HEK293 (cell line): ENCODE measurements at regions not wholly inside any gene's neighbourhood (a gene's known extent, or its start where the extent isn't known, plus 50 kb on each side); places are given as distances from the start of the nearest gene placed in this dataset.

Experiments used
- CTCF ChIA-PET: fragments of 350-600 bp; formaldehyde crosslinking; extraction: SDS; loops from one replicate; lab custom pipeline; 2021; ENCODE audit warnings: antibody characterized with exemption; lab: Yijun Ruan, JAX
- POLR2A ChIA-PET: fragments of 300-600 bp; formaldehyde crosslinking; extraction: SDS; loops from one replicate; lab custom pipeline; 2020; ENCODE audit warnings: antibody characterized with exemption, inconsistent platforms; lab: Yijun Ruan, JAX
- H3K27ac ChIP-seq: fragments of 200-500 bp; sonication (Bioruptor generic); 2 replicates; pipeline ENCODE4 v1.5.1; 2014; ENCODE audit warnings: low read depth, low read length, control low read depth, inconsistent platforms; ENCODE audit errors: extremely low read depth
- H3K36me3 ChIP-seq, 2 experiments: fragments of 200-500 bp in 1 of 2; sonication (Bioruptor generic) in 1 of 2; 1 replicate in 1 of 2; 2 replicates in 1 of 2; pipeline ENCODE4 v1.5.1; 2014 to 2017; ENCODE audit warnings: inconsistent platforms in 2 of 2, low read length in 2 of 2; ENCODE audit not compliant: control insufficient read depth in 2 of 2, insufficient read depth in 1 of 2
- H3K4me1 ChIP-seq: fragments of 200-500 bp; sonication (Bioruptor generic); 2 replicates; pipeline ENCODE4 v1.5.1; 2014; ENCODE audit warnings: mild to moderate bottlenecking, low read length, inconsistent platforms; ENCODE audit not compliant: control insufficient read depth, insufficient read depth
- H3K4me3 ChIP-seq: 2 replicates; pipeline ENCODE4 v1.5.1; 2011; ENCODE audit warnings: low read depth, mild to moderate bottlenecking, control low read depth, low read length, moderate library complexity
- H3K9me3 ChIP-seq: fragments of 200-500 bp; sonication (Bioruptor generic); 2 replicates; pipeline ENCODE4 v1.5.1; 2014; ENCODE audit warnings: low read depth, low read length, inconsistent platforms; ENCODE audit not compliant: control insufficient read depth, insufficient read depth
- FEZF1 ChIP-seq: fragments of 450-650 bp; formaldehyde crosslinking; IDR thresholded peaks from 2 replicates; pipeline ENCODE4 v1.5.1; 2016; ENCODE audit warnings: missing biosample characterization, missing genetic modification characterization
- GLI4 ChIP-seq: fragments of 450-650 bp; formaldehyde crosslinking; IDR thresholded peaks from 2 replicates; pipeline ENCODE4 v1.5.1; 2016; ENCODE audit warnings: missing biosample characterization, missing genetic modification characterization
- HIC1 ChIP-seq: fragments of 450-650 bp; formaldehyde crosslinking; IDR thresholded peaks from 2 replicates; pipeline ENCODE4 v1.5.1; 2016; ENCODE audit warnings: missing biosample characterization, missing genetic modification characterization
- KLF9 ChIP-seq: fragments of 450-650 bp; formaldehyde crosslinking; IDR thresholded peaks from 2 replicates; pipeline ENCODE4 v1.5.1; 2016; ENCODE audit warnings: missing biosample characterization, missing genetic modification characterization, low read depth
- MZF1 ChIP-seq: fragments of 450-650 bp; formaldehyde crosslinking; IDR thresholded peaks from 2 replicates; pipeline ENCODE4 v1.5.1; 2017; ENCODE audit warnings: missing biosample characterization, missing genetic modification characterization, borderline replicate concordance
- ZBTB8A ChIP-seq: fragments of 450-650 bp; formaldehyde crosslinking; IDR thresholded peaks from 2 replicates; pipeline ENCODE4 v1.5.1; 2016; ENCODE audit warnings: missing biosample characterization, missing genetic modification characterization
- ZFP3 ChIP-seq: fragments of 450-650 bp; formaldehyde crosslinking; IDR thresholded peaks from 2 replicates; pipeline ENCODE4 v1.5.1; 2016; ENCODE audit warnings: low read depth, missing biosample characterization, missing genetic modification characterization
- ZNF114 ChIP-seq: fragments of 450-650 bp; formaldehyde crosslinking; IDR thresholded peaks from 2 replicates; pipeline ENCODE4 v1.5.0; 2017; ENCODE audit warnings: missing biosample characterization, missing genetic modification characterization
- ZNF184 ChIP-seq: fragments of 450-650 bp; IDR thresholded peaks from 2 replicates; pipeline ENCODE4 v1.5.1; 2018; ENCODE audit warnings: missing biosample characterization, mild to moderate bottlenecking, missing genetic modification characterization
- ZNF530 ChIP-seq: fragments of 450-650 bp; formaldehyde crosslinking; IDR thresholded peaks from 2 replicates; pipeline ENCODE4 v1.5.1; 2016; ENCODE audit warnings: low read depth, missing biosample characterization, missing genetic modification characterization
- ZNF548 ChIP-seq: fragments of 450-650 bp; formaldehyde crosslinking; IDR thresholded peaks from 2 replicates; pipeline ENCODE4 v1.5.1; 2016; ENCODE audit warnings: missing biosample characterization, missing genetic modification characterization
- ZNF571 ChIP-seq: fragments of 450-650 bp; formaldehyde crosslinking; IDR thresholded peaks from 2 replicates; pipeline ENCODE4 v1.5.0; 2017; ENCODE audit warnings: missing biosample characterization, missing genetic modification characterization
- ZNF585B ChIP-seq: fragments of 450-650 bp; formaldehyde crosslinking; IDR thresholded peaks from 2 replicates; pipeline ENCODE4 v1.5.1; 2016; ENCODE audit warnings: missing biosample characterization, missing genetic modification characterization
- ZNF701 ChIP-seq: fragments of 450-650 bp; formaldehyde crosslinking; IDR thresholded peaks from 2 replicates; pipeline ENCODE4 v1.5.1; 2016; ENCODE audit warnings: missing biosample characterization, missing genetic modification characterization
- ZNF704 ChIP-seq: fragments of 450-650 bp; formaldehyde crosslinking; IDR thresholded peaks from 2 replicates; pipeline ENCODE4 v1.5.1; 2016; ENCODE audit warnings: missing biosample characterization, missing genetic modification characterization
- ZSCAN4 ChIP-seq: fragments of 450-650 bp; formaldehyde crosslinking; IDR thresholded peaks from 2 replicates; pipeline ENCODE4 v1.5.1; 2017; ENCODE audit warnings: missing biosample characterization, missing genetic modification characterization
- TF ChIP-seq, protein P1 (sequence below): fragments of 450-650 bp; formaldehyde crosslinking; conservative IDR thresholded peaks from 2 replicates; pipeline ENCODE4 v1.5.1; 2016; ENCODE audit warnings: low read depth, missing biosample characterization, missing genetic modification characterization
- TF ChIP-seq, protein P2 (sequence below): fragments of 450-650 bp; formaldehyde crosslinking; IDR thresholded peaks from 2 replicates; pipeline ENCODE4 v1.5.1; 2016; ENCODE audit warnings: missing biosample characterization, missing genetic modification characterization
- TF ChIP-seq, protein P3 (sequence below): fragments of 450-650 bp; formaldehyde crosslinking; IDR thresholded peaks from 2 replicates; pipeline ENCODE4 v1.5.1; 2016; ENCODE audit warnings: missing biosample characterization, missing genetic modification characterization

DNA sequence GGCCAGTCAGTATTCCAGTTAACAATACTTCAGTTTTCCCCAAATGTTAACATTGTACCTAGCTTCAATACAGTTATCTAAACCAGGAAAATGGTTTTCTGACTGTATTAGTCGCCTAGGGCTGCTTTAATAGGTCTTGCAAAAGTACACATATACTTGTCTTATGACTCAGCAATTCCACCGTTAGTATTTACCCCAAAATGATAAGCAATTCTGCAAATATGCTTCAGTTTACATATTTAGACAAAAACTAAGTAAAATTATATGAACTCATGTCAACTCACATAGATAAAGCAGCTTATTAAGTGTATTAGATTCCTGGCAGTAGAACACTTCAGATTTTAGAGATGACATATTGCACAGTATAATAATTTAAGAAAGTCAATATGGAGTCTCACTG lies 363.3 kb downstream of the ARL4A start:
- no peak overlapping the region for H3K4me3 ChIP-seq
- H3K27ac ChIP-seq: no peak overlapping the region
- CTCF ChIA-PET: interaction anchor here (0.7 kb wide), 1 partner anchor 124 kb away, joined by 3 read pairs; no protein-coding TSS in a partner anchor
- TF ChIP-seq KLF9 (tag by site-specific recombination): no peak
- TF ChIP-seq, protein P1, sequence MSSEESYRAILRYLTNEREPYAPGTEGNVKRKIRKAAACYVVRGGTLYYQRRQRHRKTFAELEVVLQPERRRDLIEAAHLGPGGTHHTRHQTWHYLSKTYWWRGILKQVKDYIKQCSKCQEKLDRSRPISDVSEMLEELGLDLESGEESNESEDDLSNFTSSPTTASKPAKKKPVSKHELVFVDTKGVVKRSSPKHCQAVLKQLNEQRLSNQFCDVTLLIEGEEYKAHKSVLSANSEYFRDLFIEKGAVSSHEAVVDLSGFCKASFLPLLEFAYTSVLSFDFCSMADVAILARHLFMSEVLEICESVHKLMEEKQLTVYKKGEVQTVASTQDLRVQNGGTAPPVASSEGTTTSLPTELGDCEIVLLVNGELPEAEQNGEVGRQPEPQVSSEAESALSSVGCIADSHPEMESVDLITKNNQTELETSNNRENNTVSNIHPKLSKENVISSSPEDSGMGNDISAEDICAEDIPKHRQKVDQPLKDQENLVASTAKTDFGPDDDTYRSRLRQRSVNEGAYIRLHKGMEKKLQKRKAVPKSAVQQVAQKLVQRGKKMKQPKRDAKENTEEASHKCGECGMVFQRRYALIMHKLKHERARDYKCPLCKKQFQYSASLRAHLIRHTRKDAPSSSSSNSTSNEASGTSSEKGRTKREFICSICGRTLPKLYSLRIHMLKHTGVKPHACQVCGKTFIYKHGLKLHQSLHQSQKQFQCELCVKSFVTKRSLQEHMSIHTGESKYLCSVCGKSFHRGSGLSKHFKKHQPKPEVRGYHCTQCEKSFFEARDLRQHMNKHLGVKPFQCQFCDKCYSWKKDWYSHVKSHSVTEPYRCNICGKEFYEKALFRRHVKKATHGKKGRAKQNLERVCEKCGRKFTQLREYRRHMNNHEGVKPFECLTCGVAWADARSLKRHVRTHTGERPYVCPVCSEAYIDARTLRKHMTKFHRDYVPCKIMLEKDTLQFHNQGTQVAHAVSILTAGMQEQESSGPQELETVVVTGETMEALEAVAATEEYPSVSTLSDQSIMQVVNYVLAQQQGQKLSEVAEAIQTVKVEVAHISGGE (tag by site-specific recombination): no peak
- TF ChIP-seq ZNF701 (tag by site-specific recombination): no peak
- TF ChIP-seq ZNF114: no peak
- TF ChIP-seq ZFP3 (tag by site-specific recombination): no peak
- TF ChIP-seq, protein P2, sequence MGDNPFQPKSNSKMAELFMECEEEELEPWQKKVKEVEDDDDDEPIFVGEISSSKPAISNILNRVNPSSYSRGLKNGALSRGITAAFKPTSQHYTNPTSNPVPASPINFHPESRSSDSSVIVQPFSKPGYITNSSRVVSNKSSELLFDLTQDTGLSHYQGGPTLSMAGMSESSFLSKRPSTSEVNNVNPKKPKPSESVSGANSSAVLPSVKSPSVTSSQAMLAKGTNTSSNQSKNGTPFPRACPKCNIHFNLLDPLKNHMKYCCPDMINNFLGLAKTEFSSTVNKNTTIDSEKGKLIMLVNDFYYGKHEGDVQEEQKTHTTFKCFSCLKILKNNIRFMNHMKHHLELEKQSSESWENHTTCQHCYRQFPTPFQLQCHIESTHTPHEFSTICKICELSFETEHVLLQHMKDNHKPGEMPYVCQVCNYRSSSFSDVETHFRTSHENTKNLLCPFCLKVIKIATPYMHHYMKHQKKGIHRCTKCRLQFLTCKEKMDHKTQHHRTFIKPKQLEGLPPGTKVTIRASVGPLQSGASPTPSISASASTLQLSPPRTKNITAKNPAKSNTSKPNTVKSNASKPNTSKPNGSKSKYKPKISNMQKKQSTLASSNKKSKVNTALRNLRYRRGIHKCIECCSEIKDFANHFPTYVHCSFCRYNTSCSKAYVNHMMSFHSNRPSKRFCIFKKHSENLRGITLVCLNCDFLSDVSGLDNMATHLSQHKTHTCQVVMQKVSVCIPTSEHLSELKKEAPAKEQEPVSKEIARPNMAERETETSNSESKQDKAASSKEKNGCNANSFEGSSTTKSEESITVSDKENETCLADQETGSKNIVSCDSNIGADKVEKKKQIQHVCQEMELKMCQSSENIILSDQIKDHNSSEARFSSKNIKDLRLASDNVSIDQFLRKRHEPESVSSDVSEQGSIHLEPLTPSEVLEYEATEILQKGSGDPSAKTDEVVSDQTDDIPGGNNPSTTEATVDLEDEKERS (tag by site-specific recombination): no peak
- no peak for TF ChIP-seq FEZF1 (tag by site-specific recombination)
- TF ChIP-seq ZBTB8A (tag by site-specific recombination): no peak
- TF ChIP-seq ZNF585B (tag by site-specific recombination): no peak
- no peak for TF ChIP-seq ZNF548 (tag by site-specific recombination)
- TF ChIP-seq GLI4 (tag by site-specific recombination): no peak
- no peak for TF ChIP-seq ZNF571 (tag by site-specific recombination)
- TF ChIP-seq ZNF704 (tag by site-specific recombination): no peak
- TF ChIP-seq ZSCAN4: no peak
- TF ChIP-seq, protein P3, sequence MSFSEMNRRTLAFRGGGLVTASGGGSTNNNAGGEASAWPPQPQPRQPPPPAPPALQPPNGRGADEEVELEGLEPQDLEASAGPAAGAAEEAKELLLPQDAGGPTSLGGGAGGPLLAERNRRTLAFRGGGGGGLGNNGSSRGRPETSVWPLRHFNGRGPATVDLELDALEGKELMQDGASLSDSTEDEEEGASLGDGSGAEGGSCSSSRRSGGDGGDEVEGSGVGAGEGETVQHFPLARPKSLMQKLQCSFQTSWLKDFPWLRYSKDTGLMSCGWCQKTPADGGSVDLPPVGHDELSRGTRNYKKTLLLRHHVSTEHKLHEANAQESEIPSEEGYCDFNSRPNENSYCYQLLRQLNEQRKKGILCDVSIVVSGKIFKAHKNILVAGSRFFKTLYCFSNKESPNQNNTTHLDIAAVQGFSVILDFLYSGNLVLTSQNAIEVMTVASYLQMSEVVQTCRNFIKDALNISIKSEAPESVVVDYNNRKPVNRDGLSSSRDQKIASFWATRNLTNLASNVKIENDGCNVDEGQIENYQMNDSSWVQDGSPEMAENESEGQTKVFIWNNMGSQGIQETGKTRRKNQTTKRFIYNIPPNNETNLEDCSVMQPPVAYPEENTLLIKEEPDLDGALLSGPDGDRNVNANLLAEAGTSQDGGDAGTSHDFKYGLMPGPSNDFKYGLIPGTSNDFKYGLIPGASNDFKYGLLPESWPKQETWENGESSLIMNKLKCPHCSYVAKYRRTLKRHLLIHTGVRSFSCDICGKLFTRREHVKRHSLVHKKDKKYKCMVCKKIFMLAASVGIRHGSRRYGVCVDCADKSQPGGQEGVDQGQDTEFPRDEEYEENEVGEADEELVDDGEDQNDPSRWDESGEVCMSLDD (tag by site-specific recombination): no peak
- no peak for TF ChIP-seq MZF1 (tag by site-specific recombination)
- TF ChIP-seq ZNF530 (tag by site-specific recombination): no peak
- TF ChIP-seq HIC1 (tag by site-specific recombination): no peak
- TF ChIP-seq ZNF184 (tag by site-specific recombination): no peak
- no peaks in the 10 kb centered on the region for H3K36me3 ChIP-seq
- POLR2A ChIA-PET: no interaction called here
- no peaks in the 10 kb centered on the region for H3K9me3 ChIP-seq
- no peaks in the 10 kb centered on the region for H3K4me1 ChIP-seq
